B cell (primary cell): ENCODE measurements at regions not wholly inside any gene's neighbourhood (a gene's known extent, or its start where the extent isn't known, plus 50 kb on each side); places are given as distances from the start of the nearest gene placed in this dataset.

Source experiments
- ATAC-seq: fragments of 200-7000 bp; cut with Tn5 transposase; one replicate; pipeline ENCODE4 v1.10.0; 2021; ENCODE audit warnings: low read depth, mild to moderate bottlenecking, moderate number of reproducible peaks, moderate library complexity
- CTCF ChIA-PET: fragments of 350-600 bp; sonication (Branson Sonifier 250); formaldehyde crosslinking; loops from one replicate; lab custom pipeline; 2021; ENCODE audit warnings: antibody characterized with exemption, inconsistent platforms; lab: Charles Lee
- POLR2A ChIA-PET: fragments of 350-600 bp; sonication (Branson Sonifier 250); formaldehyde crosslinking; loops from one replicate; lab custom pipeline; 2021; ENCODE audit warnings: antibody characterized with exemption; lab: Charles Lee
- DNase-seq: peaks from one replicate; pipeline ENCODE4 v3.0.0; 2013
- H2AFZ ChIP-seq: 2 replicates; pipeline ENCODE4 v1.6.1; 2012; ENCODE audit warnings: mild to moderate bottlenecking, low read depth, low read length; ENCODE audit not compliant: insufficient read depth, poor library complexity, severe bottlenecking
- H3K27ac ChIP-seq, 2 donors: 1 replicate in 1 of 2; 2 replicates in 1 of 2; pipeline ENCODE4 v1.5.1; 2012 to 2013; ENCODE audit warnings: low read length in 2 of 2, mild to moderate bottlenecking in 2 of 2, moderate library complexity in 1 of 2
- H3K27me3 ChIP-seq, 4 experiments: fragments of 200-600 bp in 1 of 4; sonication (generic) in 1 of 4; replicated peaks in 1 of 4; 1 replicate in 2 of 4; 2 replicates in 2 of 4; pipeline versions ENCODE4 v1.6.1 to v1.7.0; 2013 to 2016; ENCODE audit warnings: low read length in 3 of 4, mild to moderate bottlenecking in 2 of 4, mixed read lengths in 1 of 4, moderate library complexity in 1 of 4; ENCODE audit not compliant: insufficient read depth in 4 of 4, control insufficient read depth in 3 of 4; ENCODE audit errors: control extremely low read depth in 1 of 4
- H3K36me3 ChIP-seq, 2 experiments: replicated peaks in 1 of 2; 1 replicate in 1 of 2; 2 replicates in 1 of 2; pipeline versions ENCODE4 v1.6.1 to v1.7.1; 2013; ENCODE audit warnings: low read length in 1 of 2; ENCODE audit not compliant: insufficient read depth in 2 of 2, control insufficient read depth in 1 of 2; ENCODE audit errors: control extremely low read depth in 1 of 2, extremely low read depth in 1 of 2
- H3K4me1 ChIP-seq, 2 donors: fragments of 200-600 bp in 1 of 2; sonication (generic) in 1 of 2; 1 replicate in 1 of 2; 2 replicates in 1 of 2; pipeline versions ENCODE4 v1.5.1 to v1.6.1; 2013 to 2017; ENCODE audit warnings: low read length in 2 of 2; ENCODE audit not compliant: control insufficient read depth in 2 of 2, insufficient read depth in 2 of 2
- H3K4me2 ChIP-seq: replicated peaks from 2 replicates; pipeline ENCODE3; 2012; ENCODE audit warnings: mild to moderate bottlenecking, low read depth, low read length; ENCODE audit not compliant: poor library complexity, severe bottlenecking
- H3K4me3 ChIP-seq, 5 experiments: fragments of 200-600 bp in 1 of 5; sonication (generic) in 1 of 5; 1 replicate in 3 of 5; 2 replicates in 2 of 5; pipeline versions ENCODE4 v1.5.1 to v1.7.0; 2011 to 2016; ENCODE audit warnings: low read length in 4 of 5, mild to moderate bottlenecking in 4 of 5, low read depth in 2 of 5, control low read depth in 1 of 5, moderate library complexity in 1 of 5; ENCODE audit not compliant: insufficient read depth in 1 of 5; ENCODE audit errors: control extremely low read depth in 1 of 5, extremely low read depth in 1 of 5
- H3K79me2 ChIP-seq: fragments of 200-600 bp; sonication (generic); one replicate; pipeline ENCODE4 v1.6.0; 2016; ENCODE audit warnings: low read length; ENCODE audit not compliant: control insufficient read depth, insufficient read depth
- H3K9ac ChIP-seq: fragments of 200-600 bp; sonication (generic); 2 replicates; pipeline ENCODE4 v1.6.1; 2017; ENCODE audit warnings: mild to moderate bottlenecking, low read length, moderate library complexity
- H3K9me3 ChIP-seq, 3 donors: one replicate each; pipeline versions ENCODE4 v1.6.1 to v1.7.1; 2013; ENCODE audit warnings: low read length in 2 of 3; ENCODE audit not compliant: control insufficient read depth in 2 of 3, insufficient read depth in 1 of 3; ENCODE audit errors: control extremely low read depth in 1 of 3
- H4K20me1 ChIP-seq: 2 replicates; pipeline ENCODE4 v1.6.0; 2012; ENCODE audit warnings: mild to moderate bottlenecking, low read length; ENCODE audit not compliant: insufficient read depth, control insufficient read depth, poor library complexity, severe bottlenecking
- H3K27ac Mint-ChIP-seq: one replicate; pipeline ENCODE4 v1.8.0; 2021; ENCODE audit warnings: mixed read lengths
- H3K27me3 Mint-ChIP-seq: one replicate; pipeline ENCODE4 v1.8.0; 2021; ENCODE audit warnings: mixed read lengths
- H3K4me1 Mint-ChIP-seq: one replicate; pipeline ENCODE4 v1.8.0; 2021; ENCODE audit warnings: mixed read lengths
- H3K4me3 Mint-ChIP-seq: one replicate; pipeline ENCODE4 v1.8.0; 2021; ENCODE audit warnings: mixed read lengths
- H3K9me3 Mint-ChIP-seq: one replicate; pipeline ENCODE4 v1.8.0; 2022; ENCODE audit warnings: mixed read lengths; ENCODE audit not compliant: insufficient read depth
- CTCF ChIP-seq: fragments of 200-600 bp; IDR thresholded peaks from one replicate; pipeline ENCODE4 v1.8.0; 2022; ENCODE audit warnings: antibody characterized with exemption, mild to moderate bottlenecking
- EZH2 ChIP-seq: IDR thresholded peaks from 2 replicates; pipeline ENCODE4 v1.6.1; 2012; ENCODE audit warnings: borderline replicate concordance, low read depth, mild to moderate bottlenecking, moderate library complexity, low read length; ENCODE audit not compliant: insufficient read depth, poor library complexity, severe bottlenecking
- WGBS: methylation state at CpG from one replicate; pipeline ENCODE4 v1.1.5; 2013; ENCODE audit warnings: missing lambda C conversion rate; ENCODE audit not compliant: insufficient coverage; 5-methylcytosine and 5-hydroxymethylcytosine counted together
- intact Hi-C: fragments of 100-400 bp; cut with micrococcal nuclease; formaldehyde crosslinking; loops from one replicate; pipeline ENCODE4 v1.10.0; 2022

- POLR2A ChIA-PET, result no interaction called here
- H3K4me2 ChIP-seq, result no peak overlapping the region
- ATAC-seq (no peak), DNase-seq (no peak)
- no peak overlapping the region for H3K27ac ChIP-seq
- H3K27me3 ChIP-seq, result no peaks in the 10 kb centered on the region
- Mint-ChIP-seq H3K27me3 (no peaks in the 10 kb centered on the region), H3K9me3 (no peaks in the 10 kb centered on the region), H3K4me3 (no peak overlapping the region), H3K4me1 (peaks cover 8% of the 10 kb centered on the region), H3K27ac (no peak overlapping the region)
- H3K4me3 ChIP-seq, result no peak overlapping the region
- CTCF ChIA-PET, result no interaction called here
- TF ChIP-seq CTCF, result no peak
- no peak for TF ChIP-seq EZH2
- H3K79me2 ChIP-seq, result no peaks in the 10 kb centered on the region
- H3K4me1 ChIP-seq, result peaks cover 9 to 18% of the 10 kb centered on the region in 2 donors
- 67% methylated on average over 7 of the region's 7 CpGs for WGBS
- no peaks in the 10 kb centered on the region for H4K20me1 ChIP-seq
- no peak overlapping the region for H3K9ac ChIP-seq
- intact Hi-C loops, result no loop called here
- H3K36me3 ChIP-seq, result no peaks in the 10 kb centered on the region
- H2AFZ ChIP-seq, result no peak overlapping the region
- H3K9me3 ChIP-seq, result peaks cover 0 to 24% (median 0%) of the 10 kb centered on the region in 3 donors
Observed at GRCh38 chr19:28586474-28586873, 626.5 kb downstream of the UQCRFS1 start.

GRCh38 chr19:28585796-28586195 lies 627.2 kb downstream of the UQCRFS1 start:
- Histone ChIP-seq H2AFZ (no peak overlapping the region), H3K9me3 (peaks cover 0 to 24% (median 0%) of the 10 kb centered on the region in 3 donors), H3K27me3 (no peaks in the 10 kb centered on the region), H3K27ac (no peak overlapping the region), H4K20me1 (no peaks in the 10 kb centered on the region), H3K4me3 (no peak overlapping the region), H3K36me3 (no peaks in the 10 kb centered on the region), H3K4me2 (no peak overlapping the region), H3K4me1 (peaks cover 5 to 18% of the 10 kb centered on the region in 2 donors), H3K9ac (no peak overlapping the region), H3K79me2 (no peaks in the 10 kb centered on the region)
- no peak overlapping the region for H3K27ac Mint-ChIP-seq
- TF ChIP-seq EZH2 (no peak), CTCF (no peak)
- no peak for ATAC-seq
- H3K4me3 Mint-ChIP-seq, result no peak overlapping the region
- DNase-seq, result no peak
- peaks cover 5% of the 10 kb centered on the region for H3K4me1 Mint-ChIP-seq
- ChIA-PET POLR2A (no interaction called here), CTCF (no interaction called here)
- H3K27me3 Mint-ChIP-seq, result no peaks in the 10 kb centered on the region
- WGBS, result 60% methylated on average over 4 of the region's 4 CpGs
- intact Hi-C loops, result no loop called here
- H3K9me3 Mint-ChIP-seq, result no peaks in the 10 kb centered on the region
